Activated naive CD4-positive, alpha-beta T cell treated with anti-CD3 and anti-CD28 coated beads, Interleukin-2, amount 10 ng/mL, durations not matched to agents 7 days and 5 days (primary cell): ENCODE measurements at regions not wholly inside any gene's neighbourhood (a gene's known extent, or its start where the extent isn't known, plus 50 kb on each side); places are given as distances from the start of the nearest gene placed in this dataset.

Experiments used
- CTCF ChIA-PET: fragments of 350-600 bp; sonication (Branson Sonifier 250); formaldehyde crosslinking; loops from one replicate; lab custom pipeline; 2021; ENCODE audit warnings: antibody characterized with exemption; lab: Charles Lee
- DNase-seq: peaks from one replicate; pipeline ENCODE4 v3.0.0-alpha.2; 2020
- H3K27ac Mint-ChIP-seq: one replicate; pipeline ENCODE4 v1.8.0; 2021; ENCODE audit warnings: mild to moderate bottlenecking, moderate library complexity, mixed read lengths
- H3K27me3 Mint-ChIP-seq: one replicate; pipeline ENCODE4 v1.8.0; 2021; ENCODE audit warnings: mild to moderate bottlenecking, mixed read lengths
- H3K36me3 Mint-ChIP-seq: one replicate; pipeline ENCODE4 v1.8.0; 2021; ENCODE audit warnings: mixed read lengths
- H3K4me1 Mint-ChIP-seq: one replicate; pipeline ENCODE4 v1.8.0; 2021; ENCODE audit warnings: mixed read lengths
- H3K4me3 Mint-ChIP-seq: one replicate; pipeline ENCODE4 v1.8.0; 2021; ENCODE audit warnings: mild to moderate bottlenecking, moderate library complexity, mixed read lengths
- H3K9me3 Mint-ChIP-seq: one replicate; pipeline ENCODE4 v1.8.0; 2021; ENCODE audit warnings: mixed read lengths

- no peaks in the 10 kb centered on the region for H3K36me3 Mint-ChIP-seq
- no peaks in the 10 kb centered on the region for H3K4me1 Mint-ChIP-seq
- CTCF ChIA-PET: interaction anchor here (0.7 kb wide), 1 partner anchor 186 kb away, joined by 4 read pairs; no protein-coding TSS in a partner anchor
- H3K9me3 Mint-ChIP-seq: no peaks in the 10 kb centered on the region
- no peaks in the 10 kb centered on the region for H3K27me3 Mint-ChIP-seq
- no peak overlapping the region for H3K4me3 Mint-ChIP-seq
- DNase-seq: no peak
- no peak overlapping the region for H3K27ac Mint-ChIP-seq
Observed at GRCh38 chr7:37796138-37796775, 52.1 kb upstream of the NME8 start.
